ENCODE measurements at regions not wholly inside any gene's neighbourhood (a gene's known extent, or its start where the extent isn't known, plus 50 kb on each side); places are given as distances from the start of the nearest gene placed in this dataset.

DNA sequence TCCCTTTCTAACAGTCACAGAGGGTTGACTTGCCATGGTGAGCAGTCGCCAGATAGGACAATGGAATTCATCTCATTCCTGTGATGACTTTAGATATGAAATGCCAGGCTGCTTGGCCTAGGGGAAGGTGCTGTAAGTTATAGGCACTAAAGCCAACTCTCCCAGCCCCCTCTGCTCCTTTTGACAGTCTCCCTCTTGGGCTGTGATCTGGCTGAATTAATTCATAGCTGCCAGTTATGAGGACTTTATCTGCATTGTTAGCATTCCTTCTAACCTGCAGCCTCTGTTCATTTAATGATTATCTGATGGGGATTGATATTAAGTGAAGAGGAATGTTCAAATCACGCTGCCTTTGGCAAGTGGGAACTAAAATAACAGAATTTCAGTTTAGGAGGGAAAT lies 427.1 kb upstream of the RASGRP1 start:
- ATAC-seq = peak; percentile 39
- TF ChIP-seq RARB (CRISPR knock-in tag; IDR thresholded peaks at IDR 0.05) (no peak), ZC3H10 (CRISPR knock-in tag; IDR thresholded peaks at IDR 0.05) (no peak), ESRRG (CRISPR knock-in tag; IDR thresholded peaks at IDR 0.05) (no peak), CSRNP3 (CRISPR knock-in tag; IDR thresholded peaks at IDR 0.05) (0 out of 2 replicates have a peak, but pooled peaks have one; percentile 33), PATZ1 (CRISPR knock-in tag; IDR thresholded peaks at IDR 0.05; ENCODE audit: borderline replicate concordance) (peak; percentile 49; the same call in 1 of the 2 replicates), ZFP3 (CRISPR knock-in tag; IDR thresholded peaks at IDR 0.05) (no peak), ISL1 (CRISPR knock-in tag; IDR thresholded peaks at IDR 0.05) (peak; percentile 90)
- TF ChIP-seq, protein P1, sequence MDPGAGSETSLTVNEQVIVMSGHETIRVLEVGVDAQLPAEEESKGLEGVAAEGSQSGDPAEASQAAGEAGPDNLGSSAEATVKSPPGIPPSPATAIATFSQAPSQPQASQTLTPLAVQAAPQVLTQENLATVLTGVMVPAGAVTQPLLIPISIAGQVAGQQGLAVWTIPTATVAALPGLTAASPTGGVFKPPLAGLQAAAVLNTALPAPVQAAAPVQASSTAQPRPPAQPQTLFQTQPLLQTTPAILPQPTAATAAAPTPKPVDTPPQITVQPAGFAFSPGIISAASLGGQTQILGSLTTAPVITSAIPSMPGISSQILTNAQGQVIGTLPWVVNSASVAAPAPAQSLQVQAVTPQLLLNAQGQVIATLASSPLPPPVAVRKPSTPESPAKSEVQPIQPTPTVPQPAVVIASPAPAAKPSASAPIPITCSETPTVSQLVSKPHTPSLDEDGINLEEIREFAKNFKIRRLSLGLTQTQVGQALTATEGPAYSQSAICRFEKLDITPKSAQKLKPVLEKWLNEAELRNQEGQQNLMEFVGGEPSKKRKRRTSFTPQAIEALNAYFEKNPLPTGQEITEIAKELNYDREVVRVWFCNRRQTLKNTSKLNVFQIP (CRISPR knock-in tag; IDR thresholded peaks at IDR 0.05; ENCODE audit: borderline replicate concordance, low read depth) = peak; percentile 12; the same call in 1 of the 2 replicates
- TF ChIP-seq, protein P2, sequence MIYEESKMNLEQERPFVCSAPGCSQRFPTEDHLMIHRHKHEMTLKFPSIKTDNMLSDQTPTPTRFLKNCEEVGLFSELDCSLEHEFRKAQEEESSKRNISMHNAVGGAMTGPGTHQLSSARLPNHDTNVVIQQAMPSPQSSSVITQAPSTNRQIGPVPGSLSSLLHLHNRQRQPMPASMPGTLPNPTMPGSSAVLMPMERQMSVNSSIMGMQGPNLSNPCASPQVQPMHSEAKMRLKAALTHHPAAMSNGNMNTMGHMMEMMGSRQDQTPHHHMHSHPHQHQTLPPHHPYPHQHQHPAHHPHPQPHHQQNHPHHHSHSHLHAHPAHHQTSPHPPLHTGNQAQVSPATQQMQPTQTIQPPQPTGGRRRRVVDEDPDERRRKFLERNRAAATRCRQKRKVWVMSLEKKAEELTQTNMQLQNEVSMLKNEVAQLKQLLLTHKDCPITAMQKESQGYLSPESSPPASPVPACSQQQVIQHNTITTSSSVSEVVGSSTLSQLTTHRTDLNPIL (CRISPR knock-in tag; IDR thresholded peaks at IDR 0.05; ENCODE audit: low read depth) = 0 out of 2 replicates have a peak, but pooled peaks have one; percentile 47
- TF ChIP-seq, protein P3, sequence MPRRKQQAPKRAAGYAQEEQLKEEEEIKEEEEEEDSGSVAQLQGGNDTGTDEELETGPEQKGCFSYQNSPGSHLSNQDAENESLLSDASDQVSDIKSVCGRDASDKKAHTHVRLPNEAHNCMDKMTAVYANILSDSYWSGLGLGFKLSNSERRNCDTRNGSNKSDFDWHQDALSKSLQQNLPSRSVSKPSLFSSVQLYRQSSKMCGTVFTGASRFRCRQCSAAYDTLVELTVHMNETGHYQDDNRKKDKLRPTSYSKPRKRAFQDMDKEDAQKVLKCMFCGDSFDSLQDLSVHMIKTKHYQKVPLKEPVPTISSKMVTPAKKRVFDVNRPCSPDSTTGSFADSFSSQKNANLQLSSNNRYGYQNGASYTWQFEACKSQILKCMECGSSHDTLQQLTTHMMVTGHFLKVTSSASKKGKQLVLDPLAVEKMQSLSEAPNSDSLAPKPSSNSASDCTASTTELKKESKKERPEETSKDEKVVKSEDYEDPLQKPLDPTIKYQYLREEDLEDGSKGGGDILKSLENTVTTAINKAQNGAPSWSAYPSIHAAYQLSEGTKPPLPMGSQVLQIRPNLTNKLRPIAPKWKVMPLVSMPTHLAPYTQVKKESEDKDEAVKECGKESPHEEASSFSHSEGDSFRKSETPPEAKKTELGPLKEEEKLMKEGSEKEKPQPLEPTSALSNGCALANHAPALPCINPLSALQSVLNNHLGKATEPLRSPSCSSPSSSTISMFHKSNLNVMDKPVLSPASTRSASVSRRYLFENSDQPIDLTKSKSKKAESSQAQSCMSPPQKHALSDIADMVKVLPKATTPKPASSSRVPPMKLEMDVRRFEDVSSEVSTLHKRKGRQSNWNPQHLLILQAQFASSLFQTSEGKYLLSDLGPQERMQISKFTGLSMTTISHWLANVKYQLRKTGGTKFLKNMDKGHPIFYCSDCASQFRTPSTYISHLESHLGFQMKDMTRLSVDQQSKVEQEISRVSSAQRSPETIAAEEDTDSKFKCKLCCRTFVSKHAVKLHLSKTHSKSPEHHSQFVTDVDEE (CRISPR knock-in tag; IDR thresholded peaks at IDR 0.05) = peak; percentile 60; the same call in 1 of the 2 replicates

DNA sequence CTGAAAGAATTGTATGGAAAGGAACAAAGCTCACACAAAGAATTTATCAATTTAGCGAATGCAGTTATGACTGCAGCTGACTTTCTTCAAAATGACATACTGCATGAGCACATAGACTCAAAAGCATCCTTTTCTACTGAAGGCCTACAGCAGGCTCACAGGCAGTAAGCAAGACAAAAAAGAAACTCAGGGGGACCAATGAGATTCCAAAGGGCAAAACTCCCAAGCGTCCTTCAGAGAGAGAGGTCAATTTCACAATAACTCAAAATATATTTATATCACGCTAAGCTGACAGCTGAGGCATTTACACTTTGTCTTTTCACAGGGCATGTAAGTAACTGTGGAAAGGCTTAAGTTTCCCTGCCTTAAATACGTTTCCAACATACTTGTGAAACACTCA lies 427.9 kb upstream of the RASGRP1 start:
- ATAC-seq = no peak
- TF ChIP-seq CSRNP3 (CRISPR knock-in tag; IDR thresholded peaks at IDR 0.05) = no peak
- TF ChIP-seq ZFP30 (CRISPR knock-in tag; IDR thresholded peaks at IDR 0.05) = no peak
- TF ChIP-seq TOX (CRISPR knock-in tag; IDR thresholded peaks at IDR 0.05; ENCODE audit: borderline replicate concordance) = no peak
- TF ChIP-seq, protein P3 (CRISPR knock-in tag; IDR thresholded peaks at IDR 0.05) = no peak
- TF ChIP-seq PATZ1 (CRISPR knock-in tag; IDR thresholded peaks at IDR 0.05; ENCODE audit: borderline replicate concordance) = no peak
- TF ChIP-seq, protein P1 (CRISPR knock-in tag; IDR thresholded peaks at IDR 0.05; ENCODE audit: borderline replicate concordance, low read depth) = no peak
- no peak for TF ChIP-seq OSR1 (CRISPR knock-in tag; IDR thresholded peaks at IDR 0.05)
- TF ChIP-seq ZNF70 (CRISPR knock-in tag; IDR thresholded peaks at IDR 0.05) = no peak
- TF ChIP-seq PPARA (CRISPR knock-in tag; IDR thresholded peaks at IDR 0.05; ENCODE audit: borderline replicate concordance) = no peak
- TF ChIP-seq ZC3H10 (CRISPR knock-in tag; IDR thresholded peaks at IDR 0.05) = no peak
- TF ChIP-seq RARB (CRISPR knock-in tag; IDR thresholded peaks at IDR 0.05) = no peak
- no peak for TF ChIP-seq ZFP3 (CRISPR knock-in tag; IDR thresholded peaks at IDR 0.05)
- no peak for TF ChIP-seq ARNTL (CRISPR knock-in tag; IDR thresholded peaks at IDR 0.05; ENCODE audit: borderline replicate concordance, low read depth)
- no peak for TF ChIP-seq ZNF8 (CRISPR knock-in tag; IDR thresholded peaks at IDR 0.05)
- TF ChIP-seq CSDC2 (CRISPR knock-in tag; IDR thresholded peaks at IDR 0.05) = no peak
